ENCODE measurements at regions not wholly inside any gene's neighbourhood (a gene's known extent, or its start where the extent isn't known, plus 50 kb on each side); places are given as distances from the start of the nearest gene placed in this dataset.

GRCh38 chr12:17203497-17203896 lies 597.5 kb upstream of the LMO3 start:
- no peak for TF ChIP-seq CTCF (conservative IDR thresholded peaks at IDR 0.05; ENCODE audit: low read length)
- TF ChIP-seq EZH2phosphoT487 (IDR thresholded peaks at IDR 0.05; ENCODE audit: borderline replicate concordance) = no peak
